HG02588 (cell line): ENCODE measurements at regions not wholly inside any gene's neighbourhood (a gene's known extent, or its start where the extent isn't known, plus 50 kb on each side); places are given as distances from the start of the nearest gene placed in this dataset.

Experiments used
- ATAC-seq: cut with Tn5 transposase; IDR thresholded peaks from one replicate; pipeline ENCODE4 v1.9.1; 2021; ENCODE audit warnings: mild to moderate bottlenecking, moderate library complexity; ENCODE audit not compliant: unreplicated experiment

DNA sequence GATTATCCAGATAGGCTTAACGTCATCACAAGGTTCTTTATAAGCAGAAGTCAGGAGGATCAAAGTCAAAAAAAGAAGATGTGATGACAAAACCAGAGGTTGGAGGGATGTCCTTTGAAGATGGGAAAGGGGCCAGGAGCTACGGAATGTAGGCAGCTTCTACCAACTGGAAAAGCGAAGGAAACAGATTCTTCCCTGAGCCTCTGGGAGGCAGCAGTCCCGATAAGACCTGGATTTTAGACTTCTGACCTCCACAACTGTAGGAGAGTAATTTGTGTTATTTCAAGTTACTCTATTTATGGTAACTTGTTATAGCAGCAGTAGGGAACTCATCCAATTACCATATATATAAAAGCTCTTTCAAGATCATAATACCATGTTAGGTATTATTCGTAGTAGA is 98.8 kb upstream of the MYCBP2 start:
- no peak for ATAC-seq

DNA sequence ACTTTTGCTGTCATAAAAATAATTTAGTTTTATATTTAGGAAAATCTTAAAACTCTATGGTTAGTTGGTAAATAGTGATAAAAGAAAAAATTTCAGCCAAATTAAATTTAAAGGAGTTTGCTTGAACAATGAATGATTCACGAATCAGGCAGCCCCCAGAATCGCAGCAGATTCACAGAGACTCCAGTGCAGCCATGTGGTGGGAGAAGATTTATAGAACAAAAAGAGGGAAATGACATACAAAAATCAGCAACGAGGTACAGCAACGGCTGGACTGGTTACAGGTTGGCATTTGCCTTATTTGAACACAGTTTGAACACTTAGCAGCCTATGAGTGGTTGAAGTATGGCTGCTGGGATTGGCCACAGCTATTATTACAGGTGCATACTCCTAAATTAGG is 96.4 kb upstream of the MYCBP2 start:
- no peak for ATAC-seq

DNA sequence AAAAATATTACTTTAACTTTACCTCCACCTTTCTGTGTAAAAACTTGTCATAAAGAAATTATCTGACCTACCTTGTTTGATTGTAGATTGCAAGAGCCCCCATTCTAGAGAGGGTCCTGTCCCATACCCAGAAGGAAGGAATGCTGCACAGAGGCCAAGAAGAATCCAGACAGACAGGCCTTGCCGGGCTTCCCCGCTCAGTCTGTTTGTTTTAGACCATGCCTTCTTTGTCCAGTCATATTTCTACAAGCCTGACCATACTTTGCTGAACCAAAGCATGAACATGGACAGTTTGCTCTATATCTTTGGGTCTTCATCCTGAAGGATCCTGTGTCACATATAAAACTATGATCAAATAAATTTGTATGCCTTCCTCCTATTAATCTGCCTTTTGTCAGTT is 95.8 kb upstream of the MYCBP2 start:
- ATAC-seq: no peak

DNA sequence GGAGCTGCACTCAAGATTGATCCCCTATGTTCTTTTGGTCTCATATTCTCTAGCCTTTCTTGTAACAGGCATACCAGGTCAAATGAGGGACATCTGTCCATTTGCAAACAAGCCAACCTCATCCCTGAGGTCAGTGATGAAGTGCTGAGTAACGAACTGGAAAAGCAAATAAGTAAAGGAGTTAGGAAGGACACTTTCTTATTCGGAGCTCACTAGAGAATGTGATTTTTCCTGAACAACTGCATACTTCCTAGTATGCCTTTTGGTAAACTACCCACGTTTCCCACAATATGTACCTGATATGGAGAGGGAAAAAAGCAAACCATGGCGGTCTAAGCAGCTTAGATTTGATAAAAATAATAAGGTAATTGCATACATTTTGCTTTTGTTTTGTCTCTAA is 91.0 kb upstream of the MYCBP2 start:
- ATAC-seq: no peak

DNA sequence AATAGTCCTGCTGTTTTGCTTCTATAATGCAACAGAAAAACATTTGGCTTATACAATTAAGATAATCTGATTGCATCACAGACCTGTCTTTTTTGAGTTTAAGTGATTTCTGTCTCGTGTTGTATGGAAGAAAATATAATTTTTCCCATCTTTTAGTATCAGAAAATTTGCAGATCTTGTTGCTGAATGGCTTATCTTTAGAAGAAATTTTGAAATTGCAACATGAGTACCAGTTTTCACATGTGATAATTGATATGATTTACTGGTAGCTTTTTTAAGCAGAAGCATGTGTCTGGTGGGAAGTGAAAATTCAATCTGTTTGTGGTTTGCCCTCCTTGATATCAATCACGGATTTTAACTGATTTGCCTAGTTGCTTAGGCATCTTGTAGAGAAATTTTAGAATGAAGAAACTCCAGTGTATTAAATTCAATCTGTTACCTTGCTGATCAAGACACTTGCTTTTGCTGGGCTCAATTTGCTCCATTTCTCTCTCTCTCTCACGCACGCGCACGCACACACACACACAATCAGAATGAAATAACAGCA is 89.8 kb upstream of the MYCBP2 start:
- ATAC-seq: no peak

DNA sequence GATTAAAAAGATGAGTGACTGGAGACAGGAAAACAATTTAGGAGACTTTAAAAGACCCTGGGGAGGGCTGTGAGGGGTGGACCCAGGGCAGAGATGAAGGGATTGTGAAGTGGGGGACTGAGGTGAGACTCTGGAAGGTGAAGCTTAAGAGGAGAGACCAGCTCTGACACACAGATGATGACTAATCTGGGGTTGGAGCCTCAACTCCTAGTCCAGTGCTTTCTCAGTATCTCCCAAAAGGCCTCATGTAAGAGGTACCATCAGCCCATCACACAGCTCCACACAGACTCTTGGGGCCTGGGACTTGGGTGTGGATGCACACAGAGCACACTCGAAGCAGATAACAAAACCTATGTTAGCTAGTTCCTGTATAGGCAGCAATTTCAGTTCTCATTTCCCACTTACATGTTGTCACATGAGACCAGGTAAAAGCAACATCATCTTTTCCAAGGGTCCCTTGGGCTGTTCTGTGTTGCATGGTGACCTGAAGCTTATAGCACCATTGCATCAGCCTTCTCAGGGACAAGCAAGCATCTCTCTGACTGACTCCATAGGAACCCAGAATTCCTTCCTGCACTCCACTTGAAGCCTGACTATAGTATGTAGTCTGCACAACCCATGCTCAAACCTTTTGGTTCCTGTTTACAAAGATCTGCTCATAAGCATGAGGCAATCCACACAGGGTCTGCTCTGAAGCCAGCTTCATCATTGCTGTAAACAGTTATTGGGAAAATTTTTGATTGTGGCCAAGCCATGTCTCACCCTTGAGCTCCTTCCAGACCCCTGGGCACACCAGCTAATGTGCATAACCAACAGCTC is 88.6 kb upstream of the MYCBP2 start:
- peak; percentile 85 for ATAC-seq

DNA sequence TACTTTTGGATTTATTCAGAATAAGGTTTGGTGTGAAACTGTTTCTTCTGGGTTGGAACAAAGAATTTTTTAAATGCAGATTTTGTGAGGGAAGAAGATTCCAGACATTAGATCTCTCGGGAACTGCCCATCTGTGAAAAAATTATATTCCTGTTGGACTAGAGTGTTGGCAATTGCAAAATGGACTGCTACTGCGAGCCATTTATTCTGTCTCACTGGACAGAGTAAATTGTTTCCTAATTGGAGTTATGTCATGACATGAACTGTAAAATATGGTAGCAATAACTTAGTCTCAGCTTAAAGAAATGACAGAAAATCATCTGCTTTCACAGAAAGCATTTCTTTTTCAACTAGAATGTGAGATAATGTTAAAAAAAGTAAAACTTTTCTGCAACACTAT is 86.0 kb upstream of the MYCBP2 start:
- no peak for ATAC-seq

DNA sequence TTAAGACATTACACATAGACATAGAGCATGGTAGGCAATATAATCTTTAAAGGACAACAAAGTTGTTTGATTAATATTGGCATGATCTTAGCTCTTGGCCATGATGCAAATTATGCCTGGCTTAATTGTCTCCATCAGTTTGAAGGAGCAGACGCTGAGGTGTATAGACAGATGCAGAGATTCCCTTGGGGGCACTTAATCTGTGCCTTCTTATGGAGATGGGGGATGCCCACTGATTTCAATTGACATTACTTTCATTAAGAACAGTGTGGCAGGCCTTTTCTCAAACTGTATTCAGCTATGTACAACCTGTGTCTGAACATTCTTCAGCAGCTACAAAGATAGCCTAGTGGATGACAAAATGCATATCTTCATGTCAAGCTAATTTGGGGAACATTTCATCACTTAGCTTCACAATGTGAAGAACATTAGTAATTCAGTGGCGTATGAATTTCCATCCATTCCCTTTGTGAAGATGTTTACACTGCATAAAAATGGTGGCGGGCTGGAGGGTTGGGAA is 85.3 kb upstream of the MYCBP2 start:
- no peak for ATAC-seq

DNA sequence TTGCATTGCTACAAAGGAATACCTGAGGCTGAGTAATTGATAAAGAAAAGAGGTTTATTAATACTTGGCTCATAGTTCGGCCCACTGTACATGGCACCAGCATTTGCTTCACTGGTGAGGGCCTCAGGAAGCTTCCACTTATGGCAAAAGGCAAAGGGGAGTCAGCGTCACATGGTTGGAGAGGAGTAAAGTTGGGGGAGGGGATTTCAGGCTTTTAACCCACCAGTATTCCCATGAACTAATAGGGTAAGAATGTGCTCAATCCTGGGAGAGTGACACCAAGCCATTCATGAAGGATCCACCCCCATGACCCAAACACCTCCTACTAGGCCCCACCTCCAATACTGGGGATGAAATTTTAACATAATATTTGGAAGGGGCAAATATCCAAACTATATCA is 82.5 kb upstream of the MYCBP2 start:
- ATAC-seq: no peak

DNA sequence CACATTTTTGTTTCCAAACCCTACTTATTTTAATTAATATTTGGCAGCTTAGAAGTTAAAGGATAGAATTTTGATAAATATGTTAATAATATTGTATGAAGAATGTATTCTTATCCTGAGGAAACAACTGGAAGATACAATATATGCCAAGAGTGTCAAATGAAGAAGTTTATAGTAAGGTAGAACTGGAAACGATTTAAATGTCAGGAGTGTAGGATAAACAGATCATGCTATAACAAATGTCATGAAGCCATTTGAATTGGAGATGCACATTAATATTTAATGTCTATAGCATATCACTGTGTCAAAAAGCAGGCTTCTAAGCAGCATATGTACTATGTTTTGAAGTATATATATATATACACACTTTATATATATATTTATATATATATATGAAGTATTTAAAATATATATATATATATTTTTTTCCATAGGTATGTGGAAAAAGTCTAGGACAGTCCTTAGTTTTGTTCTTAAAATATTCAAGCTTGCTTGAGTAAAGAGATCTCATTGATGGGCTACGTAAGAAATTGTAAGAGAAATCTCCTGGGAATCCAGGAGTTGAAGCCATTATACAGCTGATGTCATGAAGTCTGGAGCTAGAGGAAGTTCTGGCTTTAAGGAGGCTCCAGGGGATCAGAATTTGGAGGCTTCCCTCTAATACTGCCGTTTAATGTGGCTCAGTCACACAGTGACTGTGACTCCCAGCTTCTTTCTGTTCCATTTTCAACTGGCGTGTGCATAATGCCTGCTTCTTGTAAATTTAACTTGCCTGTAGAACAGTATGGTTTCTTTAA is 79.9 kb upstream of the MYCBP2 start:
- no peak for ATAC-seq

DNA sequence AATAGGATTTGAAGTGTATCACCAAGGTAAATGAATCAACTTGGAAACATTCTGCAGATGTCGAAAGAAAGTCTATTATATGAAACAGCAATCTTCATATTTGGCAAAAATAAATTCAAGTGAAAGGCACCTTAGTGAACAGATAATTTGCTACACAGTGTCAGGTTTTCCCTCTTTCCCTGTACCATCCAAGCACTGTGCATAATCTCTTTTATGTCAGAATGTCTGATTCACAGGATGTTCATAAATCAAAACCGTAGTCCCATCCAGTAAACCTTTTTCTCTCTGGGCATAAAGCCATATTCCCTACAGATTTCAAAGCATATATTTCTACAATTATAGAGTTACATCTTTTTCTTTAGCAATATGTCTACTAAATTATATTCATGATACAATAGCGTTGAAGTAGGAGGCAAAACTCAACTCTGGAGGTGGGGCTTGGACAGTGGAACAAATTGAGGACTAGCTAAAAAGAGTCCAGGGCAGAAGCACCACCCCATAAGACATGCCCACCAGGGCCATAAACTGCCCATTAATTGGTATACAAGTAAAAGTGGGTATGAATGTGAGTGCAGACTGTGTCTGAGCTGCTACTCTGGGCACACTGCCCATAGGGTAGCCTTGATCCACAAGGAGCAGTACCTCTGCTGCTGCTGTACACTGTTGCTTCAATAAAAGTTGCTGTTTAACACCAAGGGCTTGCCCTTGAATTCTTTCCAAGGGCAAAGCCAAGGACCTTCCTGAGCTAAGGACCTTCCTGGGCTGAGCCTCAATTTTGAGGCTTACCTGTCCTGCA is 72.1 kb upstream of the MYCBP2 start:
- ATAC-seq: no peak

DNA sequence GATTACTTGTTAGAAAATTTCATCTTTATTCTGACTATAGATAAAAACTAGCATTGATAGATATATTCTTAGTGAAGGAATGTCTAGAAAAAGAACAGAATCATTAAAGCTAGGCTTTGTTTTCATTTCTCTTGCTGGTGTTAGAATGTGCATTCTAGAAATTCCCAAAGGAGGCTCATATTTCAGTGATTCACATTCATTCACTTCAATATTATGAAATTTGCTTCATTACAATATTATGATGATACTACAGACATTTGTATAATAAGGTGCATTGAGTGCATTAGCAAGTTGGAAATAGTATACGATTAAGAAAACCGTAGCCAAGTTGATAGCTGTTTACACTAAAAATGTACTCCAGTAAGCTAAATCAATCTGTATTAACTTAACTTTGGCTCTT is 70.7 kb upstream of the MYCBP2 start:
- no peak for ATAC-seq

DNA sequence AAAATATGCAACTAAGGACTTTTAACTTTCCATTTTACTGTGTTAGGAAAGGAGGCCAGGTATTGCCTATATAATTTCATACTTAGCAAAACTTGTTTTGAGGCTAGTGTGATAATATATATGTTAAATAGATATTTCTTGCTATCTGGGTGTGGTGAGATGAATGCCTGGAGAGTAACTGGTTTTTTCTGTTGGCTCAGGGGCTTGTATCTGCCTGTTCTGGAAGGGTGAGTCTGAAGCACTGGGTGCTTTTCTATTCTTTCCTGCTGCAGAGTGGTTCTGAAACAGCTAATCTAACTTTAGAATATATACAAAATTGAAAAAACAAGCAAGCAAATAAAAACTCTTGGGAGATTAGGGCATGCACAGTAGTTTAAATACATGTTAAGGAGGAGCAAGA is 64.6 kb upstream of the MYCBP2 start:
- ATAC-seq: no peak

DNA sequence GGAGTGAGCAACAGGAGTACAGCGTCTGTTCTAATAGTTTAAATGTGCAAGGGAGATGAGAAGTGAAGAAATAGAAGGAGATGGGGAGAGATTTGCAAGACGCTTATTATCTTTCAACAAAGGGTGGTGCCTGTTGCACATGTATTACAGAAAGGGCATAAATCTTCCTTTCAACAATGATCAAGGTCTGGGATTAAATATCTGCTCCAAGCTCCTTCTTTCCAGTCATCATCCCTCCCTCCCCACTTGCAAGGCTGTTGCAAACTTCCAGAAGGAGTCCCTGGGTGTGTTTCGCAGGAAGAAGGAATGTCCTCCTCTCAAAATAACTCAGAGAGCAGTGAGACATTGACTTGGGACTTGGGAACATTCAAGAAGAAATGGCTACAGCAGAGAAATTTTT is 63.5 kb upstream of the MYCBP2 start:
- ATAC-seq: no peak

DNA sequence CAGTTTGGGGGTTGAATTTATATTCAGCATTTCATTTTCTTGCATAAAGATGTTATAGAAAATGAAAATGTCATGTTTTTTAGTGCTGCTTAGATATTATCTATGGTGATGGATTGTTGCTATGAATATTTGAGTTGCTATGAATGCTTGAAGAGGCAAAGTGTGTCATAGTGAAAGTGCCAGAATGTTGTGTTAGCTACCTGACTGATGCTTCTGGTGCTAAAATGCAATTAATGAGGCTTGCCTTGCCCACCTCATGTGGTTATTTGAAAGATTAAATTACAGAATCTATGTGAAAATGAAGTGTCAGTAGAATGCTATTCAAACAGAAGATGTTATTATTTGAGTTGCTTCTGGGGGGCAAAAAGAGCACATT is 62.7 kb upstream of the MYCBP2 start:
- ATAC-seq: peak; percentile 42

DNA sequence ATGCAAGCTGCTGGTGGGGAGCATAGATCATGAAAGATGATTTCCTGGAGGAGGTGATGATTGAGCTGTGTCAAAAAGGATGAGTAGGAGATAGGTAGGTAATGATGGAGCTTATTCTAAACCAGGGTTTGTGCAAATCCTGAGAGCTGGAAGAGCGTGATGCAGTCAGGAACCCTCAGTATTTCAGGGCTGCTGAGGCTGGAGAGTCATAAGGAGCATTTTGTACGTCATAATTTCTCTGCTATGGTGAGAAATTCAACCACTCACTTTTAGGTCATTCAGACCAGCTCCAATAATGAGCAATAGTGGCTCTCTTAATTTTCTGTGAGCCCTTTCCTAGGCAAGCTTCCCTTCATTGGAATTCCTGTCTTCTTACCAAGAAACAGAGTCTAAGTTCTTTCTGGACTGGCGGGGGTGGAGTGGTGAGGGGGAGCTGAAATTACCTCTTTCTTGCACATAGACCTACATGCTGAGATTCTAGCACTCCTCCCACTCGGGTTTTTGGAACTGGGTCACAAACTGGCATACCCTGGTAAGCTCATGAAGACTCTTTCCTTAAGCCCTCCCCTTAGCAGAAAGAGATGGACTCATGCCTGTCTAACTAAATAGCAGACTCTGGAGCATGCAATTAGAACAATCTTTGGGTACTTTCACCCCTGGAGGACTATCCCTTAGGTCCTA is 62.2 kb upstream of the MYCBP2 start:
- no peak for ATAC-seq

DNA sequence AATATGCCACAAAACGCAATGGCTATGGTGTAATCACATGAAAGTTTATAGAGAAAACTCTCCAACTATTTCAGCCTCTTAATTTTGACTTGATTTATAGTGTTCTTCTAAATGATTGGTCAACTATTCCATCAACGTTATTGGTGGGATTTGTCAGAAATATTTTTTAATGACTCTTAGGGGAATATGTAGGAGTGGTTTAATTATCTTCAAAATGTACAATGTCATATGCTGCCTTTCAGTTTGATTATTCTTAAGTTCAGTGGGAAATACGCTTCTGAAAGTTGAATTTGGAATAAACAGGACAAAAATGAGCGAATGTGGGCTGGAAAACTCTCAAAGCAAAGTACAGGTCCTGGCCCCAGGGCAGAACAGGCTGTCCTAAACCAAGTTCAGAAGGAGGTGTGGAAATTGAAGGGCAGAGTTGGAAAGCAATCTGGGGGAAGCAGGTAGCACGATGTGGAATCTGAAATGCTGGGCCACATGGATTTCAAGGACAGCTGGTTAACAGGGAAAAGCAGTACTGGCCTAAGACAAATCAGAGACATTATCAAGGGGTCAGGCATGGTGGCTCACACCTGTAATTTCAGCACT is 60.8 kb upstream of the MYCBP2 start:
- no peak for ATAC-seq

DNA sequence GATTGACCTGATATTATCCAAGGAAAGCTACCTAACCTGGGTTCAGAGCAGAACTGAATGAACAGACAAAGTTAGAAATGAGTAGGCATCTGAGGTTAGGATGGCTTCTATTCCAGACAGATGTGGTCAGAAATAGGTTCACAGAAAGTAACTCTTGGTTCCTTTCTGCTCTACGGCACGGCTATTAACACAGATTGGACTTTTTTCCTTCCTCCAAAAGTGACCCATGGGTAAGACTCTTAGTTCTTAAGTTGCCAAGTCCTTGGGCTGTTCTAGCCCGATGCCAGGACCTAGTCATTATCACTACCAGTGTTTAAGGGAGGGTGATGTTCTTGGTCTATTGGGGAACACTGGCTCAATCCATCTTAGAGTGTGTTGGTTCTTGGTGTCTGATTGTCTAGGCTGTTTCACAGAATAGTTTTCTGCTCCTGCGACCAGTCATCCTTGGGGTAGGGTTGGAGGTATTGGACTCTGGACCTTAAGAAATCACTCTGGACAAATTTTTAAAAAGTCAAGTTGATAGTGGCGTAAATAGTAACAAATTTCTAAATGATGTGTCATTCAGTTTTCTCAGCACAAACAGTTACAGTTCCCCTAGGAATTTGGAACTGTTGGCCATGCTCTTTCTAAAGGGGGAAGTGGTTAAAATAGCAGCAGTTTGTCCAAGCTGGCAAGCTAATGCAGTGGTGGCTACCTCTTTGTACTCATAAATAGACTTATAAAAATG is 60.1 kb upstream of the MYCBP2 start:
- ATAC-seq: peak; percentile 50

DNA sequence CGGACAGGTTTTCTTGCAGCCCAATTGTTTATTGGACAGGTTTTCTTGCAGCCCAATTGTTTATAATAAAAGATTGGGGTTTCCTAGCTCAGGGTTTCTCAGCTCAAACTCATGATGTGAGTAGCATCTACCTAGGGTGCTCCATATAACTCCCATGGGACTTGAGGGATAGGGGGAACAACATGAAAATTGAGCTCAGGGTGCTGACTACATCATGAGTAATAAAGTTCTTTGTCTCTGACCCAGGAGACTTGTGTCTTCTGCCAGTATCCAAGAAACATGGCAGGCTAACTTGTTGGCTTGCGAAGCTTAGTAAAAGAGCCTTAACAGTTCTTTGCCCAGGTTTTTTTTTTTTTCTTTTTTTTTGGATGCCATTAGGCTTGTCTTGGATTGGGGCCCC is 59.2 kb upstream of the MYCBP2 start:
- no peak for ATAC-seq

DNA sequence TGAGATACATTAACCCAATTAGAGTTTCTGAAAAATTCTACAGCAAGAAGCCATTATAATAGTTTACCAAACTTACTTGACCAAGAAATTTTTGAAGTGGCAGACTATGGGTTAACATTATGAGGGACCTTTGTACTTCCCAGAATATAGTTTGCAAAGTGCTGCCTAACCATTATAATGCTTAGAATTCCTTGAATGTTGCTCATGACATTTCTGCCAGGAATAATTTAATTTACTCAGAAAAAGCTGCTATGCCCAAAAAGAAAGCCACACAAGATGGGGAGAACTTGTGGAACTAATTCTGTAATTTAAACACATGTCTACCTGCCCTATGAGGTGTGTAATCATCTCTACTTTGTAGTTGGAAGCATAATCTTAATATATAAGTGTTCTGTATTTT is 58.1 kb upstream of the MYCBP2 start:
- ATAC-seq: no peak
